ENCODE measurements at regions not wholly inside any gene's neighbourhood (a gene's known extent, or its start where the extent isn't known, plus 50 kb on each side); places are given as distances from the start of the nearest gene placed in this dataset.
A peak's percentile ranks its signal among the peaks of the same experiment; 100 is the strongest.
"Not testable (repeated sequence)": the region's sequence is repeated elsewhere in the genome, so short reads cannot be mapped to it uniquely, and the experiment has no call there.

- Histone ChIP-seq H2BK120ac (ENCODE audit: low read depth, low read length) (no peak overlapping the region), H3K4me1 (ENCODE audit: control insufficient read depth in 2 of 2, insufficient read depth in 1 of 2, low read depth in 1 of 2, low read length in 2 of 2) (peaks cover 0 to 4% of the 10 kb centered on the region in 2 donors), H3K23ac (ENCODE audit: low read depth, low read length, poor library complexity) (no peak overlapping the region), H3K79me1 (ENCODE audit: low read depth, low read length) (no peaks in the 10 kb centered on the region), H2BK5ac (ENCODE audit: low read length) (no peak overlapping the region), H3K4ac (ENCODE audit: low read length) (no peak overlapping the region), H4K8ac (ENCODE audit: low read depth, low read length) (peak overlapping the region; percentile 9), H3K27me3 (ENCODE audit: control insufficient read depth in 3 of 3, insufficient read depth in 3 of 3, low read depth in 1 of 3, low read length in 3 of 3) (peaks cover 0 to 21% (median 3%) of the 10 kb centered on the region in 3 experiments), H3K27ac (replicated peaks; ENCODE audit: low read length) (no peak overlapping the region), H2BK15ac (ENCODE audit: low read length) (no peak overlapping the region), H2AFZ (ENCODE audit: low read length) (no peak overlapping the region), H4K91ac (ENCODE audit: low read depth, low read length, poor library complexity) (no peak overlapping the region), H2AK5ac (ENCODE audit: low read depth, low read length) (no peak overlapping the region), H3K9me3 (replicated peaks in 1 of 2; ENCODE audit: control insufficient read depth in 2 of 2, insufficient read depth in 1 of 2, low read depth in 1 of 2, low read length in 2 of 2) (no peaks in the 10 kb centered on the region), H3K4me3 (ENCODE audit: low read length in 2 of 2) (no peak overlapping the region), H3K9ac (ENCODE audit: low read depth, low read length, poor library complexity) (no peak overlapping the region), H3K4me2 (ENCODE audit: insufficient read depth, low read length, poor library complexity, severe bottlenecking) (no peak overlapping the region), H3K18ac (ENCODE audit: low read length) (peak overlapping the region; percentile 56), H3K14ac (ENCODE audit: low read length) (no peak overlapping the region), H2BK12ac (ENCODE audit: low read length) (peak overlapping the region; percentile 66), H3K36me3 (replicated peaks in 1 of 2; ENCODE audit: control insufficient read depth in 2 of 2, insufficient read depth in 2 of 2, low read length in 2 of 2) (no peaks in the 10 kb centered on the region)
- DNase-seq (ENCODE audit: low spot score): no peak
- no CpG with 5 or more reads among the region's 15 CpGs for WGBS, 2 donors (ENCODE audit: extremely low coverage in 2 of 2, insufficient read length in 2 of 2, insufficient replicate concordance in 1 of 2)
These were observed 85.5 kb upstream of the VRK1 start for GRCh38 chr14:96711559-96712267.

DNA sequence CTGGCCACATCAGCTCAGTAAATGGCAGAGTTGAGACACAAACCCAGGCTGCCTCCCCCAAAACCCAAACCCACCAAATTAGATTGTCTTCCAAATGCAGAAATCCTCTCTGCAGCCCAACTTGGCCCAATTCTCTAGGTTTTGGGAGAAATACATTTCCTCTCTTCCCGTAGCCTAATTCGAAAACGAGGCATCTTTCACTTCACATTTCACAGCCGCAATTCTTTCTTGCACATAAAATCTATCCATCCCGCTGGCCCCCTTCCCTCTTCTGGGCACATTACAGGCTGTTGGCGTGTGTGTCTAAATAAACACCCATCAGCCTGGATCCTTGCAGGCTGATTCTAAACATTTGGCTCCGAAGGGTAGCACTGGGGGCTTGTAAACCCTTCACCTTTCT is 83.8 kb upstream of the VRK1 start:
- Histone ChIP-seq H3K18ac (ENCODE audit: low read length) (no peak overlapping the region), H3K14ac (ENCODE audit: low read length) (no peak overlapping the region), H4K8ac (ENCODE audit: low read depth, low read length) (no peak overlapping the region), H2BK15ac (ENCODE audit: low read length) (no peak overlapping the region), H4K91ac (ENCODE audit: low read depth, low read length, poor library complexity) (no peak overlapping the region), H3K27ac (replicated peaks; ENCODE audit: low read length) (no peak overlapping the region), H3K4me3 (ENCODE audit: low read length in 2 of 2) (no peak overlapping the region), H2AK5ac (ENCODE audit: low read depth, low read length) (no peak overlapping the region), H2AFZ (ENCODE audit: low read length) (no peak overlapping the region), H3K9ac (ENCODE audit: low read depth, low read length, poor library complexity) (no peak overlapping the region), H3K79me1 (ENCODE audit: low read depth, low read length) (no peaks in the 10 kb centered on the region), H3K4me2 (ENCODE audit: insufficient read depth, low read length, poor library complexity, severe bottlenecking) (no peak overlapping the region), H3K23ac (ENCODE audit: low read depth, low read length, poor library complexity) (no peak overlapping the region), H3K4ac (ENCODE audit: low read length) (no peak overlapping the region), H2BK120ac (ENCODE audit: low read depth, low read length) (no peak overlapping the region), H2BK12ac (ENCODE audit: low read length) (no peak overlapping the region), H3K36me3 (replicated peaks in 1 of 2; ENCODE audit: control insufficient read depth in 2 of 2, insufficient read depth in 2 of 2, low read length in 2 of 2) (no peaks in the 10 kb centered on the region), H2BK5ac (ENCODE audit: low read length) (no peak overlapping the region), H3K9me3 (replicated peaks in 1 of 2; ENCODE audit: control insufficient read depth in 2 of 2, insufficient read depth in 1 of 2, low read depth in 1 of 2, low read length in 2 of 2) (no peaks in the 10 kb centered on the region), H3K4me1 (ENCODE audit: control insufficient read depth in 2 of 2, insufficient read depth in 1 of 2, low read depth in 1 of 2, low read length in 2 of 2) (peaks cover 0 to 4% of the 10 kb centered on the region in 2 donors), H3K27me3 (ENCODE audit: control insufficient read depth in 3 of 3, insufficient read depth in 3 of 3, low read depth in 1 of 3, low read length in 3 of 3) (peaks cover 0 to 18% (median under 1%) of the 10 kb centered on the region in 3 experiments)
- DNase-seq (ENCODE audit: low spot score): no peak
- WGBS, 2 donors (ENCODE audit: extremely low coverage in 2 of 2, insufficient read length in 2 of 2, insufficient replicate concordance in 1 of 2): no CpG with 5 or more reads among the region's 7 CpGs

GRCh38 chr14:96714537-96714936 is 82.6 kb upstream of the VRK1 start:
- not testable (repeated sequence) for H3K14ac ChIP-seq (ENCODE audit: low read length); H3K4ac ChIP-seq (ENCODE audit: low read length); H3K4me3 ChIP-seq (ENCODE audit: low read length in 2 of 2); H3K9ac ChIP-seq (ENCODE audit: low read depth, low read length, poor library complexity); H3K27ac ChIP-seq (replicated peaks; ENCODE audit: low read length); H2BK5ac ChIP-seq (ENCODE audit: low read length); H4K91ac ChIP-seq (ENCODE audit: low read depth, low read length, poor library complexity); H2BK12ac ChIP-seq (ENCODE audit: low read length); H3K4me1 ChIP-seq (ENCODE audit: control insufficient read depth in 2 of 2, insufficient read depth in 1 of 2, low read depth in 1 of 2, low read length in 2 of 2); H3K9me3 ChIP-seq (replicated peaks in 1 of 2; ENCODE audit: control insufficient read depth in 2 of 2, insufficient read depth in 1 of 2, low read depth in 1 of 2, low read length in 2 of 2); H4K8ac ChIP-seq (ENCODE audit: low read depth, low read length); H3K18ac ChIP-seq (ENCODE audit: low read length); DNase-seq (ENCODE audit: low spot score); H2BK120ac ChIP-seq (ENCODE audit: low read depth, low read length); H2BK15ac ChIP-seq (ENCODE audit: low read length); H3K4me2 ChIP-seq (ENCODE audit: insufficient read depth, low read length, poor library complexity, severe bottlenecking); H2AFZ ChIP-seq (ENCODE audit: low read length); H3K79me1 ChIP-seq (ENCODE audit: low read depth, low read length); H2AK5ac ChIP-seq (ENCODE audit: low read depth, low read length); H3K23ac ChIP-seq (ENCODE audit: low read depth, low read length, poor library complexity); H3K36me3 ChIP-seq (replicated peaks in 1 of 2; ENCODE audit: control insufficient read depth in 2 of 2, insufficient read depth in 2 of 2, low read length in 2 of 2)
- peaks cover 0 to 16% (median 0%) of the 10 kb centered on the region in 3 experiments for H3K27me3 ChIP-seq (ENCODE audit: control insufficient read depth in 3 of 3, insufficient read depth in 3 of 3, low read depth in 1 of 3, low read length in 3 of 3)
- WGBS, 2 donors (ENCODE audit: extremely low coverage in 2 of 2, insufficient read length in 2 of 2, insufficient replicate concordance in 1 of 2): no CpG with 5 or more reads among the region's 10 CpGs

GRCh38 chr14:96717116-96717515 is 80.1 kb upstream of the VRK1 start:
- no peak overlapping the region for H3K4ac ChIP-seq (ENCODE audit: low read length)
- no peak overlapping the region for H2AK5ac ChIP-seq (ENCODE audit: low read depth, low read length)
- H2BK15ac ChIP-seq (ENCODE audit: low read length): no peak overlapping the region
- H3K27me3 ChIP-seq (ENCODE audit: control insufficient read depth in 3 of 3, insufficient read depth in 3 of 3, low read depth in 1 of 3, low read length in 3 of 3): peaks cover 0 to 9% (median 0%) of the 10 kb centered on the region in 3 experiments
- H2AFZ ChIP-seq (ENCODE audit: low read length): no peak overlapping the region
- H3K4me2 ChIP-seq (ENCODE audit: insufficient read depth, low read length, poor library complexity, severe bottlenecking): no peak overlapping the region
- H3K14ac ChIP-seq (ENCODE audit: low read length): no peak overlapping the region
- no peaks in the 10 kb centered on the region for H3K4me1 ChIP-seq (ENCODE audit: control insufficient read depth in 2 of 2, insufficient read depth in 1 of 2, low read depth in 1 of 2, low read length in 2 of 2)
- no CpG with 5 or more reads among the region's 5 CpGs for WGBS, 2 donors (ENCODE audit: extremely low coverage in 2 of 2, insufficient read length in 2 of 2, insufficient replicate concordance in 1 of 2)
- no peaks in the 10 kb centered on the region for H3K9me3 ChIP-seq (replicated peaks in 1 of 2; ENCODE audit: control insufficient read depth in 2 of 2, insufficient read depth in 1 of 2, low read depth in 1 of 2, low read length in 2 of 2)
- H2BK120ac ChIP-seq (ENCODE audit: low read depth, low read length): no peak overlapping the region
- H3K23ac ChIP-seq (ENCODE audit: low read depth, low read length, poor library complexity): no peak overlapping the region
- no peak for DNase-seq (ENCODE audit: low spot score)
- H3K79me1 ChIP-seq (ENCODE audit: low read depth, low read length): no peaks in the 10 kb centered on the region
- H3K4me3 ChIP-seq (ENCODE audit: low read length in 2 of 2): no peak overlapping the region
- H4K8ac ChIP-seq (ENCODE audit: low read depth, low read length): no peak overlapping the region
- H2BK5ac ChIP-seq (ENCODE audit: low read length): no peak overlapping the region
- H4K91ac ChIP-seq (ENCODE audit: low read depth, low read length, poor library complexity): no peak overlapping the region
- H3K27ac ChIP-seq (replicated peaks; ENCODE audit: low read length): no peak overlapping the region
- no peak overlapping the region for H3K18ac ChIP-seq (ENCODE audit: low read length)
- H2BK12ac ChIP-seq (ENCODE audit: low read length): no peak overlapping the region
- H3K36me3 ChIP-seq (replicated peaks in 1 of 2; ENCODE audit: control insufficient read depth in 2 of 2, insufficient read depth in 2 of 2, low read length in 2 of 2): no peaks in the 10 kb centered on the region
- H3K9ac ChIP-seq (ENCODE audit: low read depth, low read length, poor library complexity): no peak overlapping the region

Measured in neuronal stem cell (in vitro differentiated cells).